Neural progenitor cell (in vitro differentiated cells): ENCODE measurements at regions not wholly inside any gene's neighbourhood (a gene's known extent, or its start where the extent isn't known, plus 50 kb on each side); places are given as distances from the start of the nearest gene placed in this dataset.

Source experiments
- CTCF ChIP-seq: fragments of 200-600 bp; sonication (generic); IDR thresholded peaks from 2 replicates; pipeline ENCODE4 v1.5.1; 2017; ENCODE audit warnings: antibody characterized with exemption, mild to moderate bottlenecking
- EZH2 ChIP-seq: fragments of 200-600 bp; sonication (generic); IDR thresholded peaks from 2 replicates; pipeline ENCODE4 v1.6.1; 2017; ENCODE audit warnings: antibody characterized with exemption, mild to moderate bottlenecking, moderate library complexity

GRCh38 chr10:21402606-21403083 lies 122.8 kb downstream of the SKIDA1 start:
- TF ChIP-seq CTCF (no peak), EZH2 (no peak)
